Heart left ventricle (tissue), 16 donors: ENCODE measurements at regions not wholly inside any gene's neighbourhood (a gene's known extent, or its start where the extent isn't known, plus 50 kb on each side); places are given as distances from the start of the nearest gene placed in this dataset.

Source experiments
- ATAC-seq, 4 donors: fragments of 200-7000 bp; cut with Tn5 transposase; one replicate each; pipeline ENCODE4 v1.9.1; 2020 to 2022; ENCODE audit warnings: moderate library complexity in 4 of 4, mild to moderate bottlenecking in 3 of 4, moderate number of reproducible peaks in 1 of 4
- DNase-seq, 5 donors: peaks; one replicate each; pipeline ENCODE4 v3.0.0-alpha.2; 2020
- H3K27ac ChIP-seq, 12 donors: fragments of 200-600 bp; sonication (generic) in 4 of 12; one replicate each; pipeline versions ENCODE4 v1.5.0 to v1.8.0; 2016 to 2022; ENCODE audit warnings: mild to moderate bottlenecking in 2 of 12
- H3K27me3 ChIP-seq, 9 donors: fragments of 200-600 bp; sonication (generic) in 2 of 9; one replicate each; pipeline versions ENCODE4 v1.5.1 to v1.8.0; 2016 to 2022; ENCODE audit warnings: mild to moderate bottlenecking in 3 of 9
- H3K36me3 ChIP-seq, 9 donors: fragments of 200-600 bp; sonication (generic) in 2 of 9; one replicate each; pipeline versions ENCODE4 v1.5.0 to v1.8.0; 2018 to 2022; ENCODE audit warnings: mild to moderate bottlenecking in 2 of 9
- H3K4me1 ChIP-seq, 12 donors: fragments of 200-600 bp; sonication (generic) in 4 of 12; one replicate each; pipeline versions ENCODE4 v1.5.0 to v1.8.0; 2016 to 2022; ENCODE audit warnings: mild to moderate bottlenecking in 3 of 12
- H3K4me3 ChIP-seq, 12 donors: fragments of 200-600 bp; sonication (generic) in 4 of 12; one replicate each; pipeline versions ENCODE4 v1.5.0 to v1.8.0; 2017 to 2022; ENCODE audit warnings: mild to moderate bottlenecking in 9 of 12, moderate library complexity in 4 of 12
- H3K9me3 ChIP-seq, 12 donors: fragments of 200-600 bp; sonication (generic) in 4 of 12; one replicate each; pipeline versions ENCODE4 v1.5.0 to v1.8.0; 2016 to 2022; ENCODE audit warnings: mild to moderate bottlenecking in 1 of 12
- POLR2A ChIP-seq, 2 donors: fragments of 450-650 bp; IDR thresholded peaks; one replicate each; pipeline ENCODE4 v1.6.1; 2017; ENCODE audit warnings: antibody characterized with exemption in 2 of 2, mild to moderate bottlenecking in 2 of 2, moderate library complexity in 2 of 2
- WGBS, 4 donors: extraction: QIAGEN DNeasy Blood & Tissue Kit in 2 of 4; methylation state at CpG; one replicate each; pipeline versions ENCODE4 v1.1.5 to v1.1.7; 2013 to 2018; 5-methylcytosine and 5-hydroxymethylcytosine counted together
- intact Hi-C, 10 donors: fragments of 100-400 bp; cut with DNase I; formaldehyde crosslinking; loops; one replicate each; pipeline versions ENCODE4 v1.11.1 to v1.14.2; 2022
- TF ChIP-seq, protein P1 (sequence below), 12 donors: fragments of 200-600 bp; sonication (generic) in 4 of 12; IDR thresholded peaks; one replicate each; pipeline versions ENCODE4 v1.5.0 to v1.8.0; 2018 to 2022; ENCODE audit warnings: antibody characterized with exemption in 12 of 12, mild to moderate bottlenecking in 5 of 12
- donor health status: ischemic (EF 13 %, LVEDD 7.1; RV severe dilation, severe dysfunction).
- donor health status: healthy with polysubstance abuse.
- donor health status: DM: no; HTN: yes; CAD: no.
- donor health status: DM: no; HTN: no; CAD: no.
- donor health status: ischemic (EF 25% LVEDD 6.9; RV normal size, moderate dysfunction).
- donor health status: ischemic (EF 25% LVEDD 5.7; RV mildly dilated, moderate dysfunction).
- donor health status: healthy.
- donor health status: DM: yes; HTN: yes; CAD: no.
- donor health status: ischemic (EF 35%, LVEDD 5.7; RV mildly dilated, moderate dysfunction).
- donor health status: nonischemic (EF 11% LVEDD 7.7; RV severe dilation, severe dysfunction).
- donor health status: DM: yes; HTN: yes; CAD: no.
- donor health status: PGD.
- donor health status: ischemic (EF 29% LVEDD 5.4; RV normal size, mild dysfunction).
- donor health status: nonischemic (EF 23%, LVEDD 6.1; RV moderate dilation, normal function).

GRCh38 chr14:59013672-59014298, 174.7 kb upstream of the DAAM1 start:
- no peaks in the 10 kb centered on the region for H3K27me3 ChIP-seq
- WGBS, 4 donors = 87 to 92% (median 89%) methylated on average over 7 of the region's 7 CpGs
- H3K4me3 ChIP-seq = no peak overlapping the region
- intact Hi-C loops = no loop called here
- no peak for ATAC-seq
- no peak for DNase-seq
- TF ChIP-seq, protein P1, sequence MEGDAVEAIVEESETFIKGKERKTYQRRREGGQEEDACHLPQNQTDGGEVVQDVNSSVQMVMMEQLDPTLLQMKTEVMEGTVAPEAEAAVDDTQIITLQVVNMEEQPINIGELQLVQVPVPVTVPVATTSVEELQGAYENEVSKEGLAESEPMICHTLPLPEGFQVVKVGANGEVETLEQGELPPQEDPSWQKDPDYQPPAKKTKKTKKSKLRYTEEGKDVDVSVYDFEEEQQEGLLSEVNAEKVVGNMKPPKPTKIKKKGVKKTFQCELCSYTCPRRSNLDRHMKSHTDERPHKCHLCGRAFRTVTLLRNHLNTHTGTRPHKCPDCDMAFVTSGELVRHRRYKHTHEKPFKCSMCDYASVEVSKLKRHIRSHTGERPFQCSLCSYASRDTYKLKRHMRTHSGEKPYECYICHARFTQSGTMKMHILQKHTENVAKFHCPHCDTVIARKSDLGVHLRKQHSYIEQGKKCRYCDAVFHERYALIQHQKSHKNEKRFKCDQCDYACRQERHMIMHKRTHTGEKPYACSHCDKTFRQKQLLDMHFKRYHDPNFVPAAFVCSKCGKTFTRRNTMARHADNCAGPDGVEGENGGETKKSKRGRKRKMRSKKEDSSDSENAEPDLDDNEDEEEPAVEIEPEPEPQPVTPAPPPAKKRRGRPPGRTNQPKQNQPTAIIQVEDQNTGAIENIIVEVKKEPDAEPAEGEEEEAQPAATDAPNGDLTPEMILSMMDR (IDR thresholded peaks at IDR 0.05) = no peak
- TF ChIP-seq POLR2A (IDR thresholded peaks at IDR 0.05) = no peak
- peaks cover 0 to 35% (median 13%) of the 10 kb centered on the region in 12 donors for H3K9me3 ChIP-seq
- no peaks in the 10 kb centered on the region for H3K36me3 ChIP-seq
- no peaks in the 10 kb centered on the region for H3K4me1 ChIP-seq
- H3K27ac ChIP-seq = no peak overlapping the region

GRCh38 chr14:59015482-59015881, 173.0 kb upstream of the DAAM1 start:
- no peak overlapping the region for H3K4me3 ChIP-seq
- no peak overlapping the region for H3K27ac ChIP-seq
- no peaks in the 10 kb centered on the region for H3K27me3 ChIP-seq
- intact Hi-C loops = no loop called here
- TF ChIP-seq POLR2A (IDR thresholded peaks at IDR 0.05) = no peak
- TF ChIP-seq, protein P1 (IDR thresholded peaks at IDR 0.05) = no peak
- no peak for DNase-seq
- peaks cover 0 to 33% (median 13%) of the 10 kb centered on the region in 12 donors for H3K9me3 ChIP-seq
- H3K36me3 ChIP-seq = no peaks in the 10 kb centered on the region
- 80 to 94% (median 82%) methylated on average over 1 to 3 of the region's 3 CpGs for WGBS, 4 donors
- H3K4me1 ChIP-seq = no peaks in the 10 kb centered on the region
- ATAC-seq = no peak

DNA sequence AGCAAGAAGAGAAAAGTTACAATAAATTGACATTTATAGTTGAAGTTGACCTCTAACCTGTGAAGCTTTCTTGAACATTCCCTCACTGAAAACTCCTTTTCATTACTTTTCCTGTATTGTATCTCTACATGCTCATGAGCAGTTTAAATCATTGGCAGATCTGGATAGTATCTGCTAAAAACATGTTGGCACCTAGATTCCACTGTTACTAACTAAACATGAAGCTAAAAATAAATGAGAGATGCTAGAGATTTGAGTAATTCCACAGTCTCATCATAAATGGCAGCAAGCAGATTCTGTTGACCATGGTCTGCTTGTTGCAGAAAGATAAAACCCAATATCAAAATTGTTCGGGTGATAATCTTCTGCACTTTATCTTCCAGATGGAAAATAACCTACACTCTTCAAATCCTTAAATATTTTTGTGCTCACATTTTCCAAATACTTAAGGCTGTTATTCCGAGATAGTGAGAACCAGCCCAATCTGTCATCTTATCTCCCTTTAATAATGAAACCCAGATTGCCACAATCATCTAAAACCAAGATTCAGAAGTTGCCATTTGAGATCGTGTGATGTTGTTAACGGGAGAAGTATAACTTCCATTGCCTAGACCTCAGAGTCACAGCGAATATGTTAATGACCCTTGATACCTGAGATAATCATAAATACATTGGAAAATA, 171.0 kb upstream of the DAAM1 start:
- WGBS, 4 donors = 40 to 47% (median 42%) methylated on average over 5 of the region's 5 CpGs
- TF ChIP-seq POLR2A (IDR thresholded peaks at IDR 0.05) = no peak
- TF ChIP-seq, protein P1 (IDR thresholded peaks at IDR 0.05) = no peak
- no peak overlapping the region for H3K4me3 ChIP-seq
- no peak overlapping the region for H3K27ac ChIP-seq
- H3K9me3 ChIP-seq = peaks cover 0 to 20% (median 10%) of the 10 kb centered on the region in 12 donors
- ATAC-seq (no peak), DNase-seq (no peak)
- intact Hi-C loops = no loop called here
- no peaks in the 10 kb centered on the region for H3K27me3 ChIP-seq
- no peaks in the 10 kb centered on the region for H3K36me3 ChIP-seq
- H3K4me1 ChIP-seq = no peaks in the 10 kb centered on the region

- DNase-seq (no peak), ATAC-seq (no peak)
- TF ChIP-seq, protein P1 (IDR thresholded peaks at IDR 0.05) = no peak
- no peak for TF ChIP-seq POLR2A (IDR thresholded peaks at IDR 0.05)
- intact Hi-C loops = no loop called here
- Histone ChIP-seq H3K4me3 (no peak overlapping the region), H3K4me1 (no peaks in the 10 kb centered on the region), H3K27me3 (no peaks in the 10 kb centered on the region), H3K9me3 (peaks cover 0 to 9% (median 2%) of the 10 kb centered on the region in 12 donors), H3K27ac (no peak overlapping the region), H3K36me3 (no peaks in the 10 kb centered on the region)
- 51 to 72% (median 64%) methylated on average over 2 of the region's 2 CpGs for WGBS, 4 donors
Observed at GRCh38 chr14:59018460-59018859, 170.0 kb upstream of the DAAM1 start.
